ENCODE measurements at regions not wholly inside any gene's neighbourhood (a gene's known extent, or its start where the extent isn't known, plus 50 kb on each side); places are given as distances from the start of the nearest gene placed in this dataset.

DNA sequence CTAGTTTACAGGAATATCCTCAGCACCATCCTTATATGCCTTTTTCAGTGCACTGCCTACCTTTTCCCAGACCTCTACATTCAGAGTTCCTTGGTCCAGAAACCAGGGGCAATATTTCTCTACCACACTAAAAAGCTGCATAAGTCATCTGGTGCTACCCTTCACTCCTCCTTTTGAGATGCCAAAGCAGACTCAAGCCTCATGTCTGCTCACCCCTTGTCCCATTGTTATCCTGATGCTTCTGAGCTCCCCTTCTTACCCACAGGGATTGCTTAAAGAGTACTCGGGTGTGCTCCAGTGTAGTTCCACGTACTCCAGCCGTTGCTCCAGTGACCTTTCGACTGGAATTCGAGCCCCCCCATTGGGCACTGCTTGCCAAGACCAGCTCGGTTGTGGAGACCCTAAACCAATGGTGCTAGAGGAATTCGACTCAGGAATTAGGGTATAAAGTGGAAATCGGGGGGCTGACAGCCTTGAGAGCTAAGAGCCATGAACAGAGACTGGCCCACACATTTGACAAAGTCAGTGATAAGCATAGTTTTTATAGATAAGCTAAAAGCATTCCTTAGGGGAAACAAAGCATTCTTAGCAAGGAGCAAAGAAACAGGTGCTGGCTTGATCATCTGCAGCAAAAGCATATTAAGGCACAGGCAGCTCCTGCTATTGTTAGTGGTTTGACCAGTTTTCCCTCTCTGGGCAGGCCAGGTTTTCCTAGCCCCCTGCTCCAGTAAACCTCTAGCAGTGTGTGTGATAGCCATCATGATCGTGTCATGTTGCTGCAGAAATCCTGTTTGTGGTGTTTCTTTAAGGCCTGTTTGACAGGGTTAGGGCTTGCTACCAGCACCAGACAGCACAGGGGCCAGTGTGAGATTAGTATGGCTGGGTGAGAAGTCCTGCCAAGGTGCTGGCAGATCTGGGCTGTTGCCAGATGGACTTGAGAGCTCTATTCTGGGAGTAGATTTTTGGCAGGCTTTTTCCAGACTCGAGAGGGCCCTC lies 57.5 kb upstream of the WDR1 start:
- no peak for TF ChIP-seq EZH2 (IDR thresholded peaks at IDR 0.05; ENCODE audit: borderline replicate concordance, insufficient read depth, low read depth, low read length, poor library complexity, severe bottlenecking)
- TF ChIP-seq, protein P1, sequence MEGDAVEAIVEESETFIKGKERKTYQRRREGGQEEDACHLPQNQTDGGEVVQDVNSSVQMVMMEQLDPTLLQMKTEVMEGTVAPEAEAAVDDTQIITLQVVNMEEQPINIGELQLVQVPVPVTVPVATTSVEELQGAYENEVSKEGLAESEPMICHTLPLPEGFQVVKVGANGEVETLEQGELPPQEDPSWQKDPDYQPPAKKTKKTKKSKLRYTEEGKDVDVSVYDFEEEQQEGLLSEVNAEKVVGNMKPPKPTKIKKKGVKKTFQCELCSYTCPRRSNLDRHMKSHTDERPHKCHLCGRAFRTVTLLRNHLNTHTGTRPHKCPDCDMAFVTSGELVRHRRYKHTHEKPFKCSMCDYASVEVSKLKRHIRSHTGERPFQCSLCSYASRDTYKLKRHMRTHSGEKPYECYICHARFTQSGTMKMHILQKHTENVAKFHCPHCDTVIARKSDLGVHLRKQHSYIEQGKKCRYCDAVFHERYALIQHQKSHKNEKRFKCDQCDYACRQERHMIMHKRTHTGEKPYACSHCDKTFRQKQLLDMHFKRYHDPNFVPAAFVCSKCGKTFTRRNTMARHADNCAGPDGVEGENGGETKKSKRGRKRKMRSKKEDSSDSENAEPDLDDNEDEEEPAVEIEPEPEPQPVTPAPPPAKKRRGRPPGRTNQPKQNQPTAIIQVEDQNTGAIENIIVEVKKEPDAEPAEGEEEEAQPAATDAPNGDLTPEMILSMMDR (IDR thresholded peaks at IDR 0.05): no peak

Measured in B cell (primary cell).